Suprapubic skin (tissue), 3 donors: ENCODE measurements at regions not wholly inside any gene's neighbourhood (a gene's known extent, or its start where the extent isn't known, plus 50 kb on each side); places are given as distances from the start of the nearest gene placed in this dataset.

Source experiments
- POLR2AphosphoS5 ChIP-seq, 3 donors: sonication (generic); formaldehyde crosslinking; IDR thresholded peaks; one replicate each; pipeline ENCODE4 v1.6.1; 2017; ENCODE audit warnings: antibody characterized with exemption in 3 of 3
- TF ChIP-seq, protein P1 (sequence below), 2 donors: fragments of 200-600 bp in 1 of 2; fragments of 450-650 bp in 1 of 2; sonication (generic) in 1 of 2; IDR thresholded peaks; one replicate each; pipeline ENCODE4 v1.5.1; 2016 to 2019; ENCODE audit warnings: antibody characterized with exemption in 2 of 2, mild to moderate bottlenecking in 1 of 2, moderate library complexity in 1 of 2

- TF ChIP-seq, protein P1, sequence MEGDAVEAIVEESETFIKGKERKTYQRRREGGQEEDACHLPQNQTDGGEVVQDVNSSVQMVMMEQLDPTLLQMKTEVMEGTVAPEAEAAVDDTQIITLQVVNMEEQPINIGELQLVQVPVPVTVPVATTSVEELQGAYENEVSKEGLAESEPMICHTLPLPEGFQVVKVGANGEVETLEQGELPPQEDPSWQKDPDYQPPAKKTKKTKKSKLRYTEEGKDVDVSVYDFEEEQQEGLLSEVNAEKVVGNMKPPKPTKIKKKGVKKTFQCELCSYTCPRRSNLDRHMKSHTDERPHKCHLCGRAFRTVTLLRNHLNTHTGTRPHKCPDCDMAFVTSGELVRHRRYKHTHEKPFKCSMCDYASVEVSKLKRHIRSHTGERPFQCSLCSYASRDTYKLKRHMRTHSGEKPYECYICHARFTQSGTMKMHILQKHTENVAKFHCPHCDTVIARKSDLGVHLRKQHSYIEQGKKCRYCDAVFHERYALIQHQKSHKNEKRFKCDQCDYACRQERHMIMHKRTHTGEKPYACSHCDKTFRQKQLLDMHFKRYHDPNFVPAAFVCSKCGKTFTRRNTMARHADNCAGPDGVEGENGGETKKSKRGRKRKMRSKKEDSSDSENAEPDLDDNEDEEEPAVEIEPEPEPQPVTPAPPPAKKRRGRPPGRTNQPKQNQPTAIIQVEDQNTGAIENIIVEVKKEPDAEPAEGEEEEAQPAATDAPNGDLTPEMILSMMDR (IDR thresholded peaks at IDR 0.05): no peak
- no peak for TF ChIP-seq POLR2AphosphoS5 (IDR thresholded peaks at IDR 0.05)
These were observed 483.6 kb downstream of the TAFA4 start for GRCh38 chr3:68448510-68449383.
